ENCODE measurements at regions not wholly inside any gene's neighbourhood (a gene's known extent, or its start where the extent isn't known, plus 50 kb on each side); places are given as distances from the start of the nearest gene placed in this dataset.

- Histone ChIP-seq H3K4me1 (ENCODE audit: insufficient read depth, low read length) (no peaks in the 10 kb centered on the region), H3K4me3 (ENCODE audit: insufficient read depth, low read length) (no peak overlapping the region), H3K79me2 (ENCODE audit: insufficient read depth, low read length) (no peaks in the 10 kb centered on the region), H3K36me3 (ENCODE audit: insufficient read depth, low read length) (no peaks in the 10 kb centered on the region), H3K27me3 (ENCODE audit: insufficient read depth, low read length) (no peaks in the 10 kb centered on the region), H2AFZ (ENCODE audit: low read length) (no peak overlapping the region), H3K9me3 (ENCODE audit: low read depth, low read length) (no peaks in the 10 kb centered on the region), H4K20me1 (ENCODE audit: insufficient read depth, low read length) (no peaks in the 10 kb centered on the region), H3K4me2 (ENCODE audit: insufficient read depth, low read length) (no peak overlapping the region), H3K27ac (ENCODE audit: low read depth, low read length) (no peak overlapping the region)
- no peak for DNase-seq (ENCODE audit: insufficient read length, low spot score, missing footprints)
- no peak for TF ChIP-seq CTCF (IDR thresholded peaks at IDR 0.05; ENCODE audit: extremely low read depth, low read depth, low read length)
These were observed 475.8 kb downstream of the BCAT1 start for GRCh38 chr12:24473097-24473496.

- H2AFZ ChIP-seq (ENCODE audit: low read length), result no peak overlapping the region
- H3K27ac ChIP-seq (ENCODE audit: low read depth, low read length), result no peak overlapping the region
- no peak for DNase-seq (ENCODE audit: insufficient read length, low spot score, missing footprints)
- H3K27me3 ChIP-seq (ENCODE audit: insufficient read depth, low read length), result no peaks in the 10 kb centered on the region
- no peaks in the 10 kb centered on the region for H3K4me1 ChIP-seq (ENCODE audit: insufficient read depth, low read length)
- no peak overlapping the region for H3K4me3 ChIP-seq (ENCODE audit: insufficient read depth, low read length)
- H3K4me2 ChIP-seq (ENCODE audit: insufficient read depth, low read length), result no peak overlapping the region
- H3K9me3 ChIP-seq (ENCODE audit: low read depth, low read length), result no peaks in the 10 kb centered on the region
- H3K79me2 ChIP-seq (ENCODE audit: insufficient read depth, low read length), result no peaks in the 10 kb centered on the region
- TF ChIP-seq CTCF (IDR thresholded peaks at IDR 0.05; ENCODE audit: extremely low read depth, low read depth, low read length), result no peak
- no peaks in the 10 kb centered on the region for H4K20me1 ChIP-seq (ENCODE audit: insufficient read depth, low read length)
- H3K36me3 ChIP-seq (ENCODE audit: insufficient read depth, low read length), result no peaks in the 10 kb centered on the region
These were observed 478.9 kb downstream of the BCAT1 start for GRCh38 chr12:24470050-24470449.

- Histone ChIP-seq H2AFZ (ENCODE audit: low read length) (no peak overlapping the region), H3K27me3 (ENCODE audit: insufficient read depth, low read length) (no peaks in the 10 kb centered on the region), H3K27ac (ENCODE audit: low read depth, low read length) (no peak overlapping the region), H3K36me3 (ENCODE audit: insufficient read depth, low read length) (no peaks in the 10 kb centered on the region), H3K79me2 (ENCODE audit: insufficient read depth, low read length) (no peaks in the 10 kb centered on the region), H3K4me3 (ENCODE audit: insufficient read depth, low read length) (no peak overlapping the region), H3K4me2 (ENCODE audit: insufficient read depth, low read length) (no peak overlapping the region), H3K9me3 (ENCODE audit: low read depth, low read length) (no peaks in the 10 kb centered on the region), H4K20me1 (ENCODE audit: insufficient read depth, low read length) (no peaks in the 10 kb centered on the region), H3K4me1 (ENCODE audit: insufficient read depth, low read length) (no peaks in the 10 kb centered on the region)
- no peak for DNase-seq (ENCODE audit: insufficient read length, low spot score, missing footprints)
- no peak for TF ChIP-seq CTCF (IDR thresholded peaks at IDR 0.05; ENCODE audit: extremely low read depth, low read depth, low read length)
These were observed 479.8 kb downstream of the BCAT1 start for GRCh38 chr12:24469089-24469488.

- DNase-seq (ENCODE audit: insufficient read length, low spot score, missing footprints), result no peak
- TF ChIP-seq CTCF (IDR thresholded peaks at IDR 0.05; ENCODE audit: extremely low read depth, low read depth, low read length), result no peak
- no peaks in the 10 kb centered on the region for H4K20me1 ChIP-seq (ENCODE audit: insufficient read depth, low read length)
- no peaks in the 10 kb centered on the region for H3K36me3 ChIP-seq (ENCODE audit: insufficient read depth, low read length)
- H3K4me2 ChIP-seq (ENCODE audit: insufficient read depth, low read length), result no peak overlapping the region
- no peaks in the 10 kb centered on the region for H3K27me3 ChIP-seq (ENCODE audit: insufficient read depth, low read length)
- no peak overlapping the region for H3K27ac ChIP-seq (ENCODE audit: low read depth, low read length)
- no peak overlapping the region for H2AFZ ChIP-seq (ENCODE audit: low read length)
- no peak overlapping the region for H3K4me3 ChIP-seq (ENCODE audit: insufficient read depth, low read length)
- H3K79me2 ChIP-seq (ENCODE audit: insufficient read depth, low read length), result no peaks in the 10 kb centered on the region
- H3K9me3 ChIP-seq (ENCODE audit: low read depth, low read length), result no peaks in the 10 kb centered on the region
- no peaks in the 10 kb centered on the region for H3K4me1 ChIP-seq (ENCODE audit: insufficient read depth, low read length)
These were observed 481.7 kb downstream of the BCAT1 start for GRCh38 chr12:24467226-24467625.
